PC-3 (cell line): ENCODE measurements at regions not wholly inside any gene's neighbourhood (a gene's known extent, or its start where the extent isn't known, plus 50 kb on each side); places are given as distances from the start of the nearest gene placed in this dataset.

Source experiments
- ATAC-seq: fragments of 200-7000 bp; cut with Tn5 transposase; 2 replicates; pipeline ENCODE4 v1.9.1; 2020; ENCODE audit warnings: mild to moderate bottlenecking, moderate library complexity
- BruUV-seq: library from RNA; stranded (reverse); fragments of 400-500 nt; replicated peaks from 2 replicates; lab custom pipeline; 2021; lab: Mats Ljungman, UMichigan
- CTCF ChIA-PET: fragments of 300-600 bp; sonication (Branson Sonifier 250); formaldehyde crosslinking; loops from one replicate; lab custom pipeline; 2022; ENCODE audit warnings: antibody characterized with exemption; lab: Charles Lee
- POLR2A ChIA-PET: fragments of 300-600 bp; sonication (Branson Sonifier 250); formaldehyde crosslinking; loops from one replicate; lab custom pipeline; 2022; ENCODE audit warnings: antibody characterized with exemption; ENCODE audit not compliant: unreplicated experiment; lab: Charles Lee
- DNase-seq: peaks from one replicate; pipeline ENCODE4 v3.0.0-alpha.2; 2015
- H2AFZ ChIP-seq: fragments of 300-600 bp; sonication (generic); 2 replicates; pipeline ENCODE4 v1.6.0; 2016; ENCODE audit warnings: antibody characterized with exemption, low read length
- H3F3A ChIP-seq: fragments of 300-600 bp; sonication (generic); one replicate; pipeline ENCODE4 v1.6.0; 2017; ENCODE audit warnings: antibody characterized with exemption, low read length, control low read depth, mild to moderate bottlenecking; ENCODE audit not compliant: unreplicated experiment
- H3K27ac ChIP-seq: fragments of 300-600 bp; sonication (generic); 2 replicates; pipeline ENCODE4 v1.5.1; 2016; ENCODE audit warnings: mild to moderate bottlenecking, low read length
- H3K27me3 ChIP-seq: fragments of 300-600 bp; sonication (generic); 2 replicates; pipeline ENCODE4 v1.6.1; 2016; ENCODE audit warnings: low read length, mixed read lengths
- H3K36me3 ChIP-seq: fragments of 300-600 bp; sonication (generic); 2 replicates; pipeline ENCODE4 v1.6.1; 2016; ENCODE audit warnings: low read depth, mixed run types, low read length, mixed read lengths
- H3K4me1 ChIP-seq: fragments of 300-600 bp; sonication (generic); 2 replicates; pipeline ENCODE4 v1.5.1; 2016; ENCODE audit warnings: low read length; ENCODE audit not compliant: insufficient read depth
- H3K4me2 ChIP-seq: fragments of 300-600 bp; sonication (generic); 2 replicates; pipeline ENCODE4 v1.6.0; 2016; ENCODE audit warnings: low read length
- H3K4me3 ChIP-seq: fragments of 300-600 bp; sonication (generic); 2 replicates; pipeline ENCODE4 v1.5.1; 2016; ENCODE audit warnings: mild to moderate bottlenecking, low read length, mixed read lengths
- H3K79me2 ChIP-seq: fragments of 300-600 bp; sonication (generic); 2 replicates; pipeline ENCODE4 v1.6.1; 2017; ENCODE audit warnings: low read length, mixed read lengths
- H3K9ac ChIP-seq: fragments of 300-600 bp; sonication (generic); 2 replicates; pipeline ENCODE4 v1.6.0; 2016; ENCODE audit warnings: mild to moderate bottlenecking, low read length
- H3K9me2 ChIP-seq: fragments of 300-600 bp; sonication (generic); replicated peaks from 2 replicates; pipeline ENCODE4 v1.6.1; 2016; ENCODE audit warnings: mixed run types, low read length, mixed read lengths
- H3K9me3 ChIP-seq: fragments of 300-600 bp; sonication (generic); 2 replicates; pipeline ENCODE4 v1.6.1; 2016; ENCODE audit warnings: low read length, mixed read lengths
- H4K20me1 ChIP-seq: fragments of 300-600 bp; sonication (generic); 2 replicates; pipeline ENCODE4 v1.6.1; 2016; ENCODE audit warnings: low read length, mixed read lengths
- EZH2 ChIP-seq: fragments of 300-600 bp; sonication (generic); IDR thresholded peaks from one replicate; pipeline ENCODE4 v1.6.1; 2017; ENCODE audit warnings: antibody characterized with exemption, mild to moderate bottlenecking, low read length; ENCODE audit not compliant: unreplicated experiment
- EZH2phosphoT487 ChIP-seq: fragments of 300-600 bp; sonication (generic); IDR thresholded peaks from 2 replicates; pipeline ENCODE4 v1.6.1; 2018; ENCODE audit warnings: mild to moderate bottlenecking, antibody characterized with exemption, low read length, borderline replicate concordance
- intact Hi-C: fragments of 100-400 bp; cut with micrococcal nuclease; formaldehyde crosslinking; loops from 2 replicates; pipeline ENCODE4 v1.9.0; 2023
- TF ChIP-seq, protein P1 (sequence below): fragments of 300-600 bp; sonication (generic); conservative IDR thresholded peaks from 2 replicates; pipeline ENCODE4 v1.5.1; 2017; ENCODE audit warnings: antibody characterized with exemption, low read depth, mild to moderate bottlenecking, low read length

DNA sequence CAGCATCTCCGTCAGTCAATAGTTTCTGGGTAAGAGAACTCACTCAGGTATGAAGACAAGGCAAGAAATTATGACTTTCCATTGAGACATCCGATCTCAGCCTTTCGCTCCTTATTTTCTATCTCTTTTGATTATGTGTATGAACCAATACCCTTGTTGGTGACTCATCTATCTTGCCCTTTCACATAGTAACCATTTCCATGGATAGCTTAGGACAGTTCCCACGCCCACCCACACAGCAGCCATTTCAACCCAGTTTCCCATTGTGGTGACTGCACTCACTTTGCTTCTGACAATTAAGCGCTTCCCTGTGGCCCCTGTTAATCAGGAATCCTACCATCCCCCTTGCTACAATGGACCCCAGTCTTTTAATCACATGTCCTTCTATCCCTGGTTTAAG lies 210.6 kb upstream of the ADGRL2 start:
- Histone ChIP-seq H3K36me3 (no peaks in the 10 kb centered on the region), H3K27ac (no peak overlapping the region), H3K27me3 (peaks cover 56% of the 10 kb centered on the region), H3F3A (no peaks in the 10 kb centered on the region), H4K20me1 (no peaks in the 10 kb centered on the region), H3K4me1 (no peaks in the 10 kb centered on the region), H3K9me2 (no peaks in the 10 kb centered on the region), H2AFZ (no peak overlapping the region), H3K9ac (no peak overlapping the region), H3K79me2 (no peaks in the 10 kb centered on the region), H3K9me3 (no peaks in the 10 kb centered on the region), H3K4me3 (no peak overlapping the region), H3K4me2 (no peak overlapping the region)
- intact Hi-C loops = no loop called here
- TF ChIP-seq EZH2phosphoT487 (no peak), EZH2 (no peak)
- TF ChIP-seq, protein P1, sequence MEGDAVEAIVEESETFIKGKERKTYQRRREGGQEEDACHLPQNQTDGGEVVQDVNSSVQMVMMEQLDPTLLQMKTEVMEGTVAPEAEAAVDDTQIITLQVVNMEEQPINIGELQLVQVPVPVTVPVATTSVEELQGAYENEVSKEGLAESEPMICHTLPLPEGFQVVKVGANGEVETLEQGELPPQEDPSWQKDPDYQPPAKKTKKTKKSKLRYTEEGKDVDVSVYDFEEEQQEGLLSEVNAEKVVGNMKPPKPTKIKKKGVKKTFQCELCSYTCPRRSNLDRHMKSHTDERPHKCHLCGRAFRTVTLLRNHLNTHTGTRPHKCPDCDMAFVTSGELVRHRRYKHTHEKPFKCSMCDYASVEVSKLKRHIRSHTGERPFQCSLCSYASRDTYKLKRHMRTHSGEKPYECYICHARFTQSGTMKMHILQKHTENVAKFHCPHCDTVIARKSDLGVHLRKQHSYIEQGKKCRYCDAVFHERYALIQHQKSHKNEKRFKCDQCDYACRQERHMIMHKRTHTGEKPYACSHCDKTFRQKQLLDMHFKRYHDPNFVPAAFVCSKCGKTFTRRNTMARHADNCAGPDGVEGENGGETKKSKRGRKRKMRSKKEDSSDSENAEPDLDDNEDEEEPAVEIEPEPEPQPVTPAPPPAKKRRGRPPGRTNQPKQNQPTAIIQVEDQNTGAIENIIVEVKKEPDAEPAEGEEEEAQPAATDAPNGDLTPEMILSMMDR = no peak
- DNase-seq (no peak), ATAC-seq (no peak)
- CTCF ChIA-PET = no interaction called here
- POLR2A ChIA-PET = no interaction called here
- no TSS peak for BruUV-seq

DNA sequence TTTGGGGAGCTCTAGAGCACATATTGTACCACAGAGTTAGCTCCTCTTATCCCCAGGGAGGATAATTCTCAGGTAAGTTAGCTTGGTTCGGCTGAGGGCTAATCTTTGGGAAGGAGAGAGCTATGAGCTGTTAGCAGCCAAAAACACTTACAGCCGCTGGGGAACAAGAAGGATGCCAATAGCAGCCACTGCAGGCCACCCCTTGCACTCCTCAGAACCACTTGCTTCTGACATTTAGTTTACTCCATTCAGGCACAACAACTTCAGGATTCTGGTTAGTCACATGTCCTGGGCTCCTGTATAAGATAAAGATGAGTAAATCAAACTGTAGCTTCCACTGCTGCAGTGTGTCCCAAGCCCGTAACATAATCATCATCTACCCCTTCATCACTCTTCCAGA lies 212.6 kb upstream of the ADGRL2 start:
- Histone ChIP-seq H3F3A (no peaks in the 10 kb centered on the region), H3K79me2 (no peaks in the 10 kb centered on the region), H4K20me1 (no peaks in the 10 kb centered on the region), H3K4me3 (no peak overlapping the region), H3K27ac (no peak overlapping the region), H3K27me3 (peaks cover 51% of the 10 kb centered on the region), H3K9me2 (no peaks in the 10 kb centered on the region), H2AFZ (no peak overlapping the region), H3K9ac (no peak overlapping the region), H3K4me2 (no peak overlapping the region), H3K4me1 (no peaks in the 10 kb centered on the region), H3K9me3 (no peaks in the 10 kb centered on the region), H3K36me3 (no peaks in the 10 kb centered on the region)
- POLR2A ChIA-PET = no interaction called here
- intact Hi-C loops = no loop called here
- DNase-seq (no peak), ATAC-seq (no peak)
- no TSS peak for BruUV-seq
- CTCF ChIA-PET = no interaction called here
- TF ChIP-seq, protein P1 = no peak
- TF ChIP-seq EZH2phosphoT487 = no peak
- TF ChIP-seq EZH2 = no peak

DNA sequence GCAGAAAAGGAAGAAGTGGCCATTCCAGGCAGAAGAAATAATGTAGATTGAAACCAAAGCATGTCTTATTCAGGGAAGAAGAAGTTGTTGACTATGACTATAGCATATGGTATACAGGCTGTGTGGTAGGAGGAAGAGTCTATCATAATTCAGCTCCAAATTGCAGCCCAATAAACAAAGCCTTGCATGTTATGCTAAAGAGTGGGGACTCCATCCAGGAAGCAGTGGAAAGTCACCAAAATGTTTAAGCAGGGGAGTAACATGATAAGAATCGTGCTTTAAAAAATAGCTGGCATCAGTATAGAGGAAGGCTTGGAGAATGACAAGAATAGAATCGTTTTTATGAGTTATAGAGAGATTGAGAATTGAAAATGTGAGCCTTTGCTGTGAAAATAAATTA lies 213.3 kb upstream of the ADGRL2 start:
- no TSS peak for BruUV-seq
- H3K4me3 ChIP-seq = no peak overlapping the region
- H3K27ac ChIP-seq = no peak overlapping the region
- DNase-seq = no peak
- no peak overlapping the region for H3K4me2 ChIP-seq
- H3K27me3 ChIP-seq = peaks cover 53% of the 10 kb centered on the region
- H4K20me1 ChIP-seq = no peaks in the 10 kb centered on the region
- intact Hi-C loops = no loop called here
- TF ChIP-seq, protein P1 = no peak
- H3K9ac ChIP-seq = no peak overlapping the region
- no peak overlapping the region for H2AFZ ChIP-seq
- no peak for ATAC-seq
- H3K36me3 ChIP-seq = no peaks in the 10 kb centered on the region
- ChIA-PET CTCF (no interaction called here), POLR2A (no interaction called here)
- no peaks in the 10 kb centered on the region for H3F3A ChIP-seq
- H3K4me1 ChIP-seq = no peaks in the 10 kb centered on the region
- H3K79me2 ChIP-seq = no peaks in the 10 kb centered on the region
- no peaks in the 10 kb centered on the region for H3K9me2 ChIP-seq
- H3K9me3 ChIP-seq = no peaks in the 10 kb centered on the region
